ENCODE measurements at regions not wholly inside any gene's neighbourhood (a gene's known extent, or its start where the extent isn't known, plus 50 kb on each side); places are given as distances from the start of the nearest gene placed in this dataset.

DNA sequence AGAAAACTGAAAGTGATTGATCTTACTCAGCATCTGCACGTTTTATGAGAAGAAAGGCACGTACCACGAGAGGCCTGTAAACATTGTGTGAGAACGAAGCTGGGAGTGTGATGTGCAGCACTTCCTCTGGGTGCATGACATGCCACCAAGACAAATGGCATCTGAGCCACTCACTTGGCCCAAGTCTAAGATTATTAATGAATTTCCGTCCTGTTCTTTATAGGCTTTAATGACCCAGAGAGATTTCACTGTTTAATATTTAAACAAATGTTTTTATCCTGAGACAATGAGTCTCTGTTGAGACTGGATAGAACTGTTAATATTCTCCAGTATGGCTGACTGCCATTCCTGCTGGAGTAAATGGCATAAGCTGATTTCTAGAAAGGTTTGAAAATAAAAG, 172.6 kb upstream of the PHACTR1 start:
- H2AK5ac ChIP-seq (ENCODE audit: low read depth, low read length), result no peak overlapping the region
- H4K91ac ChIP-seq (replicated peaks; ENCODE audit: insufficient read length, low read length), result no peak overlapping the region
- no peak overlapping the region for H2BK15ac ChIP-seq (ENCODE audit: low read length)
- H2BK20ac ChIP-seq (ENCODE audit: low read length), result no peak overlapping the region
- H3K9ac ChIP-seq (replicated peaks in 1 of 4; ENCODE audit: extremely low read depth in 1 of 4, low read depth in 3 of 4, low read length in 3 of 4), result no peak overlapping the region
- no peaks in the 10 kb centered on the region for H3K27me3 ChIP-seq (replicated peaks in 1 of 4; ENCODE audit: control insufficient read depth in 3 of 4, extremely low read depth in 1 of 4, insufficient read depth in 3 of 4, low read length in 3 of 4)
- H2BK120ac ChIP-seq (replicated peaks; ENCODE audit: low read depth, low read length), result no peak overlapping the region
- no peak overlapping the region for H3K23ac ChIP-seq (ENCODE audit: insufficient read length)
- H3K14ac ChIP-seq (ENCODE audit: insufficient read length), result no peak overlapping the region
- no peak overlapping the region for H4K5ac ChIP-seq (ENCODE audit: insufficient read length, low read depth, low read length)
- no peaks in the 10 kb centered on the region for H4K20me1 ChIP-seq (replicated peaks in 1 of 2; ENCODE audit: control insufficient read depth in 1 of 2, insufficient read depth in 2 of 2, low read length in 2 of 2)
- no peaks in the 10 kb centered on the region for H3K79me1 ChIP-seq (ENCODE audit: low read depth, low read length)
- DNase-seq (ENCODE audit: low read depth in 1 of 2, low spot score in 2 of 2) (no peak), FAIRE-seq (no peak)
- H3K56ac ChIP-seq (replicated peaks; ENCODE audit: insufficient read length, low read depth, low read length), result no peak overlapping the region
- peaks cover 2 to 7% of the 10 kb centered on the region in 2 experiments; a peak in 2 of 4 replicates for H3K9me3 ChIP-seq (ENCODE audit: insufficient read depth in 2 of 2, low read depth in 1 of 2, low read length in 1 of 2)
- no peak overlapping the region for H3K4me3 ChIP-seq (ENCODE audit: extremely low read depth in 1 of 4, insufficient read depth in 2 of 4, low read depth in 3 of 4, low read length in 4 of 4)
- H3K4me2 ChIP-seq (ENCODE audit: insufficient read depth in 1 of 2, low read depth in 2 of 2, low read length in 2 of 2), result no peak overlapping the region
- H3K4ac ChIP-seq (replicated peaks; ENCODE audit: insufficient read length, low read depth, low read length), result no peak overlapping the region
- H3K36me3 ChIP-seq (ENCODE audit: control insufficient read depth in 2 of 4, insufficient read depth in 4 of 4, low read length in 3 of 4), result no peaks in the 10 kb centered on the region
- TF ChIP-seq KDM4A (IDR thresholded peaks at IDR 0.05; ENCODE audit: low read depth, low read length, severe bottlenecking) (no peak), ATF2 (IDR thresholded peaks at IDR 0.05; ENCODE audit: low read length) (no peak), CREB1 (IDR thresholded peaks at IDR 0.05) (no peak)
- no peak overlapping the region for H4K8ac ChIP-seq (ENCODE audit: extremely low read depth, insufficient read depth, low read length)
- ChIA-PET POLR2A (ENCODE audit: partially characterized antibody) (no interaction called here), CTCF (ENCODE audit: partially characterized antibody) (no interaction called here)
- H3K4me1 ChIP-seq (replicated peaks in 1 of 4; ENCODE audit: control insufficient read depth in 3 of 4, insufficient read depth in 4 of 4, low read length in 3 of 4), result no peaks in the 10 kb centered on the region
- no peak overlapping the region for H2AFZ ChIP-seq (ENCODE audit: low read length)
- no peak overlapping the region for H3K27ac ChIP-seq (ENCODE audit: low read depth, low read length)
- H3K18ac ChIP-seq (ENCODE audit: extremely low read depth, low read length), result no peak overlapping the region
- WGBS, 2 experiments (ENCODE audit: extremely low coverage in 1 of 2, insufficient coverage in 1 of 2, insufficient read length in 1 of 2, insufficient replicate concordance in 2 of 2, low coverage in 1 of 2, low lambda C conversion rate in 2 of 2, missing lambda C conversion rate in 1 of 2), result 90% methylated on average over 5 of the region's 5 CpGs; no CpG with 5 or more reads in 1 of the 2 experiments
- no peaks in the 10 kb centered on the region for H3K79me2 ChIP-seq (ENCODE audit: control insufficient read depth in 1 of 2, insufficient read depth in 2 of 2, low read length in 2 of 2)
- H2BK12ac ChIP-seq (ENCODE audit: low read depth, low read length), result no peak overlapping the region
- H2BK5ac ChIP-seq (ENCODE audit: low read depth, low read length), result no peak overlapping the region
- H3K23me2 ChIP-seq (ENCODE audit: low read depth, low read length), result no peaks in the 10 kb centered on the region

Data from H1 (cell line).